GM18520 (cell line): ENCODE measurements at regions not wholly inside any gene's neighbourhood (a gene's known extent, or its start where the extent isn't known, plus 50 kb on each side); places are given as distances from the start of the nearest gene placed in this dataset.

Source experiments
- ATAC-seq: cut with Tn5 transposase; IDR thresholded peaks from one replicate; pipeline ENCODE4 v1.9.1; 2021; ENCODE audit not compliant: unreplicated experiment

DNA sequence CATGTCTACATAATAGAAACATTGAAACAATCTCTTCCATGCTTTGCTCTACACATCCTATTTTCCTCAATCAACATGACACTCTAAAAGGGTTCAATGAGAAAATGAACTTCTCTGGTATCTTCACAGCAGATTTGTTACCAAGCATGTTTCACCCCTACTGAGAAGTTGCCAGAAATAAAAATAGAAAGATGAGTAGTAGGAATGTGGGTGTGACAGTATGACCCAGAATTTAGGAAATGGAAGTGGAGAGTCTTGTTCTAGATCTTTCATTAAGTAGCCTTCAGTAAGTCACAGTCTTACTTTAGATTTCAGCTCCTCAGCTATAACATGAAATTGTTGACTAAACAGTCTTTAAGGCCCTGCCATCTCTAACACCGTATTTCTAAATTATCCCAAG, 581.8 kb downstream of the EFNA5 start:
- no peak for ATAC-seq

DNA sequence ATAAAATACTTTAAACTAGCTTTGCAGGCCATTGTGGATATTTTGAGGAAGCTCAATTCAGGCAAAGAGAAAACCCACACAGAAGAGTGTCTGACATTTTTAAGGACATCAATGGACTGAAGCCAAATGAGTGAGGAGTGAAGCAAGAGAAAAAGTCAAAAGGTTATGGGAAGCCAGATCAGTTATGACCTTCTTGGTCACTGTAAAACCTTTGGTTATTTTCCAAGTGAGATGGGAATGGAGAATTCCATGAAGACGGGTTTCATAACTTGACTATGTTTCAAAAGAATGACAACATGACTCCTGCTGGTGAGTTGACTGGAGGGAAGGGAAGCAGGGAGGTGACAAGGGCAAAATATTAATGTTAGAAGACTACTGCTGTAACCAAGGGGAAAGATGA, 585.2 kb downstream of the EFNA5 start:
- ATAC-seq, result no peak

DNA sequence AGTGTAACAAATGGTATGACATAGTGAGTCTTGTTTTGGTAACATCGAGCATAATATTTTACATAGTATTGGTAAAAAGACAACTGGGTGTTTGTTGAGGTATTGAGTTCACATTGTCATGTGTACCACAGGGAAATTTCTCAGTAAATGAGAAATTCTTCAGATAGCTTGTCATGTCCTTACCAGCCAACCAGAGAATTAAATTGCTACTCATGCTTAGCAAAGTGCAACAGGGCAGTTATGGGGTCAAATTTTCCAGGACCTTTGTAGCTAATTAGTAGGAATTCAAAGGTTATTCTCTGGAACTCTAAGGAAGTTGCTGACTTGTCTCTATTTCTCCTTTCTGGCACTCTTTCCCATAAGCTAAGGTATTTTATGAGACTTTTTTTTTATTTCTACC, 595.7 kb downstream of the EFNA5 start:
- ATAC-seq, result no peak

DNA sequence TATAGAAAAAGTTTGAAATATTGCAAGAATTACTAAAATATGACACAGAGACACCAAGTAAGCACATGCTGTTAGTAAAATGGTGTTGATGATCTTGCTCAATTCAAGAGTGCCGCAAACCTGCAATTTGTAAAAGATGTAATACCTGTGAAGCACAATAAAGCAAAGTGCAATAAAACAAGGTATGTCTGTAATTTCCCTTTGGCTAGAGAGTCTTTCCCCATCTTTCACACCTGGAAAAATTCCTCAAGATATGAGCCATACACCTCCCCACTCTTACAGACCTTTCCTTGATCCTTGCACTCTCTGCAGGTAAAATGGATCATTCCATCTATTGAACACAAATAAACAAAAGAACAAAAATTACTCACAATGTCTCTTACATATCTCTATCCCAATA, 597.8 kb downstream of the EFNA5 start:
- ATAC-seq, result no peak

DNA sequence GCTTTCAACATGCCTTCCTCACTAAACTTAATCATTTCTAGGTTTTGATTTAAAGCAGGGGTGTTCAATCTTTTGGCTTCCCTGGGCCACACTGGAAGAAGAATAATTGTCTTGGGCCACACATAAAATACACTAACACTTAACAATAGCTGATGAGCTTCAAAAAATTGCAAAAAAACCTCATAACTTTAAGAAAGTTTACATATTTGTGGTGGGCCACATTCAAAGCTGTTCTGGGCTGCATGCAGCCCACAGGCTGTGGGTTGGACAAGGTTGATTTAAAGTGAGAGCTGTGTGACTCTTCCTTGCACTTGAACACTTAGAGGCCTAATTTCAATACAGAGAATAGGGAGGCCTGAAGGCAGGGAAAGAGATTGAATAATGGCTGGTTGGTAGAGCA, 598.3 kb downstream of the EFNA5 start:
- ATAC-seq, result no peak

DNA sequence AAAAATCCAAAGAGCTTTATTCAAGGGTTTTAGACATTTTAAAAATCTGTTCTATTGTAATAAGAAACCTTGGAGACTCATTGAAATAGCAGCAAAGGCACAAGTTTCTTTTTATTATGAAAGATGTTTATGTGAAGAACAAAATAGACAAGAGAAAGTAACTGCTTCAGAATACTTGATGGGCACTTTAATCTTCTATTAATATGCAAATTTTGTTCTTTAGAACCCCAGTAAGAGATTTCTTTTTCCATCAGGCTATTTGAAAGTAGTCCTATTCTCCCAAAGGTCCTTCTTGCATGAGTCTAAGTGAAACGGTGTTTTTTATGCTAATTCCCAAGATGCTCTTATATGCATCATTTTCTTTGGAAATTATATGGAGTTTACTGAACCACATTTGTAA, 602.0 kb downstream of the EFNA5 start:
- ATAC-seq, result no peak

DNA sequence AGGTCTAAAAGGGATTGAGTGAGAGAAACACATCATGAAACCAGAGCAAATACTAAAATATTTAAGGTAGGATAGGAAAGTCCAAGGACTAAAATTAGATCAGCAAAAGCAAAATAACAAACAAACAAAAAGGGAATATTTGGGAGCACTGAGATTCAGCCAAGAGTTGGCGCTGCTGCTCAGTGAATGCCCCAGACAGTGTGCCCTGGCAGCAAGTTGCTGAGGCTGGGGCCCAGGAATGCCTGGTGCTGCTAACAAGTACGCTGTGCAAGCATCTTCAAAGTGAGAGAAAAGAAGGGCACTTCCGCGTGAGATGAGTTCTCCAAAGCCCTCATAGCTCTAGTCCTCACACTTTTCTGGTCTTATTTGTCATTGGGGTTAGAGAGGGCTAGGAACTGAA, 603.3 kb downstream of the EFNA5 start:
- ATAC-seq, result no peak

DNA sequence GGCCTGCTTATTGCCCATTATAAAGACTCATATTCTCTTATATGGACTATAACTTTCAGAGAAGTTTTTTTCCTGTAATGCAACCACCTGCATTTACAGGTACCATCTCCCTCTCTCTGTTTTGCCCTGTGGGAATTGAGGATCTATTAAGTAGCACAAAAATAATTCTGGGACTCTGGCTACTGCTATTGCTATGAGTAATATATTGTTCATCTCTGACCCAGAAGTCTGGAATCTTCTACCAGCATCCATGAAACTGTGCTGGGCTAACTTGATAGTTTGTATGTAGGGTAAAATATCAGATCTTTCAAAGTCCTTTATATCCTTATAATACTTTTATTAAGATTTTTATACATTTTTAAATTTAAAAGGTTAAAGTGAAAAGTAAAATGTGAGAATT, 607.2 kb downstream of the EFNA5 start:
- ATAC-seq, result no peak

DNA sequence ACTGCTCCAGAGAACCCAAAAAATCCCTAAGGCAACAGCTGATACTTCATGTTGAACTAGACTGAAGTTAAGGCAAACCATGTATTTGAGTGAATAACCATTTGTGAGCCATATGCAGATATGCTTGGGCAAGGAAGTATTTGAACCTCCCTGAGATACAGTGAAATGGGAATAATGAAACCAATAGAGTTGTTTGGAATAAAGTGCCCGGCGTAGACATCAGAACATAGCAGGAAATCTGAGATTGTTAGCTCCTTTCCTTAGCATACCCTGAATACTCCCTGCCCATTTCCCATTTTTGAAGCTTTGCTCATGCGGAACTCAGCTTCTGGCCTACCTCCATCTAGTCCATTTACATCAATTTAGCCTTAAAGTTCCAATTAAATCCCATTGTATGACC, 611.9 kb downstream of the EFNA5 start:
- no peak for ATAC-seq

DNA sequence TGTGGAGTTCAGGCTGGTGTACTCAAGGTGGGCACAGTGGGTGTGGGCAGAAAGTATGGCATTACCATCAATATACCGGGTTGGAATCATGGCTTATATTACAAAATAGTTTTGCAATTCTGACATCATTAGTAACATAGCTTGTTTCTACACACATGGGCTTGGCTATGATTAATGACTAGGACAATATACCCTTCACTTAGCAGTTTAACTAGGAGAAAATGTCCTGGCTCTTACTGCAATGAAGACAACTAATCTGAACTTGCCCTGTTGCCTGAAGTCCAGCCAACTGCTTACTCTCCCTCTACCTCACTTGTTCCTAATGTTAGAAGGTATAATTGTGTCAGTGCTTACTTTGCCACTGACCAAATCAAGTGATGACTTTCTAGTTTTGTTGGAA, 612.5 kb downstream of the EFNA5 start:
- ATAC-seq, result no peak

DNA sequence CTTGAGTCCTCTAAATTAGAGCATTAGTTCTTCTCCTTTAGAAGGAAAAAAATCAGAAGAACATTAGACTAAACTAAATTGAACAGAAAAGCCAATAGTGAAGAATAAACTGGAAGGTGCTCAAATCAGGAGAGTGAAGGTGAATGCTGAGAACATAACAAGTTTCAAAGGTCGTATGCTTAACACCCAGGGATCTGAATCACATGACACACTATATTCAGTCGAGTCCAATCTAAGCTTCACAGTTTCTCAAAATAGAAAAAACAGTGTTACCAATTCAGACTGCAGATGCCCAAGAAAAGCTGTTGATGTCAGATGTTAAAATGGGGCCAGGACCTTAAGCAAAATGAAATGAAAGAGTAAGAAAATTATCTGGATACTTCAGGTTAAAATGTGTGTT, 614.5 kb downstream of the EFNA5 start:
- ATAC-seq, result no peak

DNA sequence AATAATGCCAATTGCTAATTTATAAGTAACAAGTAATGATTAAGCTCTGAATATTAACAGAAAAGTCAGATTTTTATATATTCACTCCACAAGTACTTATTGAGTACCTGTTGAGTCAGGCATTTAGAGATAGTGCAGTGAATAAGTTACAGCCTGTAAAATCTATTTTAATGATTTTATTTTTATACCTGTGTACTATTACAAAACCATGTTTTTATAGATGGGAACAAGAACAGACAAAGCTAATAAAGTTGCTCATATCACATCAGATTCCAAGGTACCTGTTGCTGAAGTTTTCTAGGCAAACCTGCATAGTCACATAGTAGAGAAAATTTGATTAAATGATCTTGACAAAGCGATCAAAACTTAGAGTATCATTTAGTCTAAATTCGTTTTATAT, 623.7 kb downstream of the EFNA5 start:
- no peak for ATAC-seq

DNA sequence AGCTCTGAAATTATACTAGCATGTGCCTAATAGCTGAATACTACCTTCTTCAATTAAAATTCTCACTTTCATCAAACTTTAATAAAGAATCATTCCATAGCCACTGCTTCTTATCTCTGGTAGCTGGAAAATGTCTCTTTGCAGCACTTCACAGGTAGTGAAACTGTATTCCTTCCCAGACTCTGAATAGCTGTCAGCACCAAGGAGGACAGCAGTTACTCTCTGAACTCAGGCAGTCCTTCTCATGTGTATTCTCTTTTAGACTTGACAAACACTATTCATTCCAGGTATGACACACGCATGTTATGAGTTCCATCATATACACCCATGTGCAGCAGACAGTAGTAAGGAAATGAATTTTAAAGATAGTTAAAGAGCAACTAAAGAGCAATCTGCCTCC, 627.1 kb downstream of the EFNA5 start:
- ATAC-seq, result no peak

DNA sequence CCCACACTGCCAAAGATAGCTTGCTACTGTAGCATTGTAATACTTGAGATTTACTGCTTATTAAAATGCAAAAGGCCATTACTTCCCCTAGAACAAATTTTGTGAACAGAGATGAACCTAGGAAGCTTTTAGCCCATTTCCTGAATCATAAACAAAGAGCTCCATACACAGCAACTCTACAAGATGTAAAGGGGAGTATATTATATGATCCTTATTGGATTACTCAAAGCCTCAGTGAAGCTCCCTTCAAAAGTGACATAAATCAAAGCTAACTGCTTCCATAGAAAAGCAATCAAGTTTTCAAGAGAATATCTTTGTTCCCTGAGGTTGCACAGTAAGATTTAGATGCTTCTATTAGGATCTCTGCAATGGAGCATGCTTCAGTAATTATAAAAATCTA, 629.8 kb downstream of the EFNA5 start:
- ATAC-seq, result no peak

DNA sequence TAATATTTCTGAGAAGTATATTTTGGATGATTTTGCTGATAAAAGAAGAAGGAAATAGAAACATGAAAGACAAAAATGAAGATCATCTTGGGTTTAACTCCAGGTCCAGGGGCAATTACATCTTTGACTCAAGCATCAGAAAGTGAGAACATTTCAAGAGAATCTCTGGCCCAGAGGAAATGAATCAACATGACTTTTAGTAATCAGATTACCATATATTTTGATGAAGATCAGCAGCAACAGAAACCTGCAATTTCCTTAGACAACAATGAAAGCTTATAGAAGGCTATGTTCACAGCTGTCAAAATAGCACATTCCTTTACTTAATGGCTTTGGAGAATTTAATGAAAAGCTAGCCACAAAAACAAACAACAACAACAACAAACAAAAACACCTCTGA, 638.1 kb downstream of the EFNA5 start:
- ATAC-seq, result no peak

DNA sequence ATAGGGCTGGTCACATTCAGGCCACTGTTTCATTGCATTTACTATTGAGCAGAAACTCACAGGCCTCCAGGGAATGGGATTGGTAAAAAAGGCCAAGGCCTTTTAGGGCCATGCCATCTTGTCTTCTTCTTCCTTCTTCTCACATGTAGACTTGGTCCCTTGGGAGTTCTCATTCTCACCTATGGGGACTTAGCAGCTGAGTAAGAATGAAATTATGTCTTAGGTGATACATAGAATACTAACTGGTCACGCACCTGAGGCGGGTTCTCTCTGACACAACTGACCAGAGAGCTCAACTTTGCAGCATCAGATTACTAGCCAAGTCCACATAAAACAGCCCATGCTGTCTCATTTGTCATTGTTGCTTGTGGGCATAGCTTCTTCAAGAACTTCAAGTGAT, 641.8 kb downstream of the EFNA5 start:
- peak; percentile 37 for ATAC-seq

DNA sequence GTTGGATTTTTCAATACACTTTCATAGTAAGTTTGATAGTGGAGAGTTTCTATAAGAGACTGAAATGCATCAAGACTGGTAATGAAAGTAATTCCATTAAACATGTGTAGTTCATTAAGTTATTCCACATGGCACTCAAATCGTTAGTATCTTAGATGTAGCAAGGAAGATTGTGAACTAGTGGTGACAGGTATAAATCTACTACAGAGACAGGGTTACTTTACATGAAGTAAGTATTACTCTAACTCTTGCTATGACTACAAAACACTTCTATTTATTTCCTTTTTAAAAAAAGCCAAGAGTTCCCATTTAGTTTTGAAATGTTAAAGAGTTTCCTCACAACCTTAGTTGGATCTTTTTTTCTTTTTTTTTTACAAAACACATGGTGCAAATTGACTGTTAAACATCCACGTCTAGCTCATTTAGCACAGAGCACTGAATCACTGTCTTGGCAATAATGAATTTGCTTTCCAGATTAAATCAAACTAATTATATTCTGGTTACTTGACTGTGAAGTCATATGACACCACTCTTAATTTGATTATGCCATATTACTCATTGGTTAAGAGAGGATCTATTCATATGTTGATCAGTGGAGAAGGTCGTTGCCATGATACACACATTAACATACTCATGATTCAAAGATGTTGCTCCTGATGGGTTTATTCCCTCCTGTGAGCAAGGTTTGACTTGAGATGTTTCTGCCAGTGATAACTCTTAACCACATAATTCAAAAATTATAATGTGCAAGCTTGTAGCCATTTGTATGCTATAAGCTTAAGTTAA, 644.8 kb downstream of the EFNA5 start:
- no peak for ATAC-seq

DNA sequence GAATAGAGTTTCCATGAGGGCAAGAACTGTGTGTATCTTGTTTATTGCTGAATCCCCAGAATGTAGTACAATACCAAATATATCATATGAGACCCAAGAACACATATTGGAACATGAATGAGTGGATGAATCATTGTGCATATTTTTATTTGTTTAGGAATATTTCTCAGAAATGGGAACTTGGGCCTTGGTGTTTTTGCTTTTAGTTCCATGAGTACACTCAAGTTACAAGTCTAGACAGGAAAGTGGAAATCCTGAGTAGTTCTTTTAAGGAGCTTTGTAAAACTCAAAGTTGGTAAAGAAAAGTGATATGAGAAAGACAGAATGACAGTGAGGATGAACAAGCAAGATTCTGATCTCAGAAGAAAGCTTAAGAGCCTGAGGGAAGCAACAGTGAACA, 647.0 kb downstream of the EFNA5 start:
- no peak for ATAC-seq

DNA sequence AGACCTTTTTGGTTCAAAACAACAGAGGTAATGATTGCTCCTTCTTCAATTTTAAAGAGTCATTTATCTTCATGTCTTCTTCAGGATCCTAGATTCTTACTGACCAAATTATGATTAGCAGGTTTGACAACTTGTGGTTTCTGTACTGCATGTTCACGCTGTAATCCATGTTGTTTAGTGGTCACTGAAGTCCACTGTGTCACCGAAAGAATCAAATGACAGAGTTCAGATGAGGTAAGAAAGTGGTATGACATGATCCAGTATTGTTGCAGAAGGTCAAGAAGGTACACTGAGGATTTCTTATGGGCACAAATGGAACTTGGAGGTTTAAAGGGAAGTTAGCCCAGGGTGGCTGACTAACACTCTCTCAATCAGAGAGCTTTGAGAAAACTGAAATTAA, 649.2 kb downstream of the EFNA5 start:
- ATAC-seq, result no peak

DNA sequence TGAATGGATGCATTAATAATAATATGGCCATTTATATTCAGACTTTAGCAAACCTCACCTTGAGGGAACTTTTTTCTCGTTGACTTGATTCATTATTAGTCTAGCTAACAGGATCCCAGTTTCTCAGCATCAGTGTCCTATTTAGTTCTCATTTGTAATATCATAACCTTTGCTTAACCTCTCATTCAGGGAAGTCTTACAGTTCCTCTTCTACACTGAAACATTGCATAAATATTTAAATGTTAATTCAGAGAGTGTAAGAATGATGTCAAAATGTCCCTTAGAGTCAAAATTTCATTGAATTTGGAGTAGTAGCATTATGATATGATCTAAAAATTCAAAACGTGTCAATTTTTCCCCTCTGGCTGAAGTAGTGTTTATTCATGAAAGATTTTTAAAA, 650.1 kb downstream of the EFNA5 start:
- ATAC-seq, result no peak

DNA sequence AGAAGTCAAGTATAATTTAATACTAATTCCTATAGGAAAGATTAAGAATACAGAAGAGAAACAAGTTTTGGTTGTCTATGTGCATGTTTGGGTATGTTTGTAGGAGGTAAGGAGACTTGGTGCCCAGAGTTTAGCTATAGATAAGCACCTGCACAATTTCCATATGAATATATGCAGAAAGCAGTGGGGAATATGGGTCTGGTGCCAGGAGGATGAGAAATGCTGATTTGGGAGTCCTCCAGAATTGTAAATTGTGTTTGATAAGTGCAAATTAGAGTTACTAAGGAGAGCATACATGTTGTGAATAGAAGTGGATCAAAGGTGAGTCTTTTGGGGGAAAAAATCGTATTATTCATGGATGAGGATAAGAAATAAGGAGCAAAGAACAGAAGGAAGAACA, 653.1 kb downstream of the EFNA5 start:
- ATAC-seq, result no peak

DNA sequence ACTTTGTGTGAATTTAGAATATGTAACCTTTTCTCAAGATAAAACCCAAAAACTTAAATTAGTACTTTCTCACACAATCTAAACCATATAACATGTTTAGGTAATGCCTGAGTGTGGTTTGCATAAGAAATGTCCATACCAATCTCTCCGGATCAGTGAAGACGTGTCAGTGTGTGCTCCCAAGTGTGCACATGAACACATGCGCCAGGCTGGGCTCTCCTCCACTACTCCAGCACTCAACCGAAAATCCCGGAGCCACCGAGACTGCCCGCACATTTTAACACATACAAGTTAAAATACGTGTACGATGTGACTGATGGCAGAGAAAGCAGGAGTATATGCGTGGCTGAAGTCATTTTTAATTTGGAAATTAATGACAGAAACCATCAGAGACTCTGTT, 658.4 kb downstream of the EFNA5 start:
- no peak for ATAC-seq

DNA sequence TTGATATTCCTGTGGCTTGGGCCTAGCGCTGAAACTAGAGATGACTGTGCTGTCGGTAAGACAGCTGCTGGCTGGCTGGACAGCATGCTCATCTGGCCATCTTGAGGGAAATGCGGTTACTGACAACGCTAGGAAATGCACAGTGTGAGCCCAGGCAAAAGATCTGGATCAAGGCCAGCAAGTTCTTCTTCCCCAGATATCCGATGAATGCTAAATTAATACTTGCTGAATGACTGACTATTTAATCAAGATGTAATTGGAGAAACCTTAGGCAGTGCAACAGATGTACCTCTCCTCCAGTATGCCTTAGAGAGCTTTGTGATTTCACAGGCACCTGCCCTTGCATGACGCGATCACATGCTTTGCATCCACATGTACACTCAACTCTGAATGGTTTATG, 659.1 kb downstream of the EFNA5 start:
- ATAC-seq, result no peak
